ENCODE measurements at regions not wholly inside any gene's neighbourhood (a gene's known extent, or its start where the extent isn't known, plus 50 kb on each side); places are given as distances from the start of the nearest gene placed in this dataset.

DNA sequence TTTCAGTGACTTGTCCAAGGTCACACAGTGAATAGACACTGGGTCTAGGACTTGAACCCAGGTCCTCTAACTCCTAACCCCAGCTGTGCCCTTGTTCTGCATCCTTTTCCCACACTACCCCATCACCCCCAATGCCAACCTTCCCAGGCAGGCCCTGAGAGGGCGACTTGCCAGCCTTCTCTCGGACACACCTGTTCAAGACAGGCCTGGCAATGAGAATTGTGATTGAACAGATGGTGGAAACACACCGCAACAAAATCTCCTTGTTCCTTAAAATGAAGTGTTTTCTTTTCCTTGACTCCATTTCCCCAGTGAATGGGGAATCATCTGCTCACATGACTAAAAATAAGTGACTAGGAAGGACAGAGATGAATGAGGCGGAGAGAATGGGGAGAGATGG lies 189.5 kb upstream of the ASIC2 start:
- intact Hi-C loops (cut with micrococcal nuclease; ENCODE audit: unreplicated experiment), result no loop called here
- no peaks in the 10 kb centered on the region for H4K20me1 ChIP-seq (ENCODE audit: insufficient read depth, low read length)
- no peaks in the 10 kb centered on the region for H3K9me3 ChIP-seq (ENCODE audit: low read length)
- H3K9ac ChIP-seq (ENCODE audit: insufficient read depth, low read depth, low read length), result no peak overlapping the region
- WGBS (ENCODE audit: low lambda C conversion rate), result 9% methylated on average over 4 of the region's 4 CpGs
- FAIRE-seq (no peak), DNase-seq (ENCODE audit: low spot score) (no peak), ATAC-seq (no peak)
- no peak overlapping the region for H3K4me3 ChIP-seq (replicated peaks in 1 of 3; ENCODE audit: insufficient read depth in 1 of 3, low read depth in 2 of 3, low read length in 3 of 3)
- H2AFZ ChIP-seq (ENCODE audit: low read length), result no peak overlapping the region
- no peaks in the 10 kb centered on the region for H3K36me3 ChIP-seq (replicated peaks in 1 of 2; ENCODE audit: control insufficient read depth in 1 of 2, insufficient read depth in 2 of 2, low read length in 2 of 2)
- H3K27ac ChIP-seq (ENCODE audit: extremely low read length, insufficient read depth, low read length), result no peak overlapping the region
- no peak for TF ChIP-seq ZKSCAN5 (CRISPR knock-in tag; IDR thresholded peaks at IDR 0.05)
- TF ChIP-seq ZBTB21 (CRISPR knock-in tag; IDR thresholded peaks at IDR 0.05), result no peak
- TF ChIP-seq RCOR2 (CRISPR knock-in tag; IDR thresholded peaks at IDR 0.05), result no peak
- TF ChIP-seq SMC3 (IDR thresholded peaks at IDR 0.05; ENCODE audit: low read length), result no peak
- TF ChIP-seq KDM3A (CRISPR knock-in tag; IDR thresholded peaks at IDR 0.05; ENCODE audit: low read depth), result no peak
- TF ChIP-seq ZNF362 (CRISPR knock-in tag; IDR thresholded peaks at IDR 0.05; ENCODE audit: borderline replicate concordance), result no peak
- TF ChIP-seq, protein P1, sequence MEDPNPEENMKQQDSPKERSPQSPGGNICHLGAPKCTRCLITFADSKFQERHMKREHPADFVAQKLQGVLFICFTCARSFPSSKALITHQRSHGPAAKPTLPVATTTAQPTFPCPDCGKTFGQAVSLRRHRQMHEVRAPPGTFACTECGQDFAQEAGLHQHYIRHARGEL (CRISPR knock-in tag; IDR thresholded peaks at IDR 0.05), result no peak
- TF ChIP-seq MEIS2 (CRISPR knock-in tag; IDR thresholded peaks at IDR 0.05), result no peak
- CTCF ChIA-PET (ENCODE audit: low intra/inter-chr PET ratio, low total read pairs), result no interaction called here
- POLR2A ChIA-PET, result no interaction called here
- no peaks in the 10 kb centered on the region for H3K4me1 ChIP-seq (ENCODE audit: insufficient read depth, low read length)
- H3K4me2 ChIP-seq (ENCODE audit: low read depth, low read length), result no peak overlapping the region
- H3K79me2 ChIP-seq (ENCODE audit: insufficient read depth, low read length), result no peaks in the 10 kb centered on the region
- H3K27me3 ChIP-seq (ENCODE audit: control insufficient read depth in 1 of 2, insufficient read depth in 2 of 2, low read length in 2 of 2), result no peaks in the 10 kb centered on the region; a peak in 1 of 5 replicates
- in situ Hi-C loops (cut with HindIII; ENCODE audit: extremely low pct_ligation_motif_present, low pct_unique_long_range_greater_than_20kb), result no loop called here
- no TSS peak for BruUV-seq (replicated peaks)

DNA sequence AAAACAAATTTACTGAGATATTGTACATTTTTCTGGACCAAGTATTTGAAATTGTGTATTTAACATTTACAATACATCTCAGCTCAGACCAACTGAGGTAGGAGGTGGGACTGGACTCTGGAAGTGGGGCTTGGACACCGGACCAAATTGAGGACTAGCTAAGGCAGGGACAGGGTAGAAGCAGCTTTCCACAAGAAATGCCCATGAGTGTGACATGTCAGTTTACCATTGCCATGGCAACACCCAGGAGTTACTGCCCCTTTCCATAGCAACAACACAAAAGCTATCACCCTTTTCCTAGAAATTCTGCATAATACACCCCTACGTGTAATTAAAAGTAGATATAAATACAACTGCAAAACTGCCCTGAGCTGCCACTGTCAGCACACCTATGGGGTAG lies 191.5 kb upstream of the ASIC2 start:
- TF ChIP-seq NAIF1 (CRISPR knock-in tag; IDR thresholded peaks at IDR 0.05; ENCODE audit: borderline replicate concordance) (no peak), CHD2 (IDR thresholded peaks at IDR 0.05; ENCODE audit: low read depth, low read length) (no peak), ZBTB2 (CRISPR knock-in tag; IDR thresholded peaks at IDR 0.05; ENCODE audit: low read depth) (no peak), ZNF12 (CRISPR knock-in tag; IDR thresholded peaks at IDR 0.05) (no peak)
- Histone ChIP-seq H3K9ac (ENCODE audit: insufficient read depth, low read depth, low read length) (no peak overlapping the region), H4K20me1 (ENCODE audit: insufficient read depth, low read length) (no peaks in the 10 kb centered on the region), H2AFZ (ENCODE audit: low read length) (no peak overlapping the region), H3K9me3 (ENCODE audit: low read length) (no peaks in the 10 kb centered on the region), H3K4me2 (ENCODE audit: low read depth, low read length) (no peak overlapping the region), H3K79me2 (ENCODE audit: insufficient read depth, low read length) (no peaks in the 10 kb centered on the region), H3K36me3 (replicated peaks in 1 of 2; ENCODE audit: control insufficient read depth in 1 of 2, insufficient read depth in 2 of 2, low read length in 2 of 2) (no peaks in the 10 kb centered on the region), H3K27ac (ENCODE audit: extremely low read length, insufficient read depth, low read length) (no peak overlapping the region), H3K4me3 (replicated peaks in 1 of 3; ENCODE audit: insufficient read depth in 1 of 3, low read depth in 2 of 3, low read length in 3 of 3) (no peak overlapping the region), H3K4me1 (ENCODE audit: insufficient read depth, low read length) (no peaks in the 10 kb centered on the region), H3K27me3 (ENCODE audit: control insufficient read depth in 1 of 2, insufficient read depth in 2 of 2, low read length in 2 of 2) (no peaks in the 10 kb centered on the region; a peak in 1 of 5 replicates)
- in situ Hi-C loops (cut with HindIII; ENCODE audit: extremely low pct_ligation_motif_present, low pct_unique_long_range_greater_than_20kb) (no loop called here), intact Hi-C loops (cut with micrococcal nuclease; ENCODE audit: unreplicated experiment) (no loop called here)
- CTCF ChIA-PET (ENCODE audit: low intra/inter-chr PET ratio, low total read pairs), result no interaction called here
- no TSS peak for BruUV-seq (replicated peaks)
- FAIRE-seq (no peak), ATAC-seq (no peak), DNase-seq (ENCODE audit: low spot score) (no peak)
- POLR2A ChIA-PET, result no interaction called here
- 6% methylated on average over 2 of the region's 2 CpGs for WGBS (ENCODE audit: low lambda C conversion rate)

Measured in HepG2 (cell line).